ENCODE measurements at regions not wholly inside any gene's neighbourhood (a gene's known extent, or its start where the extent isn't known, plus 50 kb on each side); places are given as distances from the start of the nearest gene placed in this dataset.

GRCh38 chr14:51442513-51443175 lies 202.6 kb downstream of the TMX1 start:
- TF ChIP-seq, protein P1, sequence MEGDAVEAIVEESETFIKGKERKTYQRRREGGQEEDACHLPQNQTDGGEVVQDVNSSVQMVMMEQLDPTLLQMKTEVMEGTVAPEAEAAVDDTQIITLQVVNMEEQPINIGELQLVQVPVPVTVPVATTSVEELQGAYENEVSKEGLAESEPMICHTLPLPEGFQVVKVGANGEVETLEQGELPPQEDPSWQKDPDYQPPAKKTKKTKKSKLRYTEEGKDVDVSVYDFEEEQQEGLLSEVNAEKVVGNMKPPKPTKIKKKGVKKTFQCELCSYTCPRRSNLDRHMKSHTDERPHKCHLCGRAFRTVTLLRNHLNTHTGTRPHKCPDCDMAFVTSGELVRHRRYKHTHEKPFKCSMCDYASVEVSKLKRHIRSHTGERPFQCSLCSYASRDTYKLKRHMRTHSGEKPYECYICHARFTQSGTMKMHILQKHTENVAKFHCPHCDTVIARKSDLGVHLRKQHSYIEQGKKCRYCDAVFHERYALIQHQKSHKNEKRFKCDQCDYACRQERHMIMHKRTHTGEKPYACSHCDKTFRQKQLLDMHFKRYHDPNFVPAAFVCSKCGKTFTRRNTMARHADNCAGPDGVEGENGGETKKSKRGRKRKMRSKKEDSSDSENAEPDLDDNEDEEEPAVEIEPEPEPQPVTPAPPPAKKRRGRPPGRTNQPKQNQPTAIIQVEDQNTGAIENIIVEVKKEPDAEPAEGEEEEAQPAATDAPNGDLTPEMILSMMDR (IDR thresholded peaks at IDR 0.05; ENCODE audit: insufficient read depth, low read depth, low read length, missing control alignments) = no peak
- DNase-seq (ENCODE audit: low read depth) = no peak
- no peak overlapping the region for H3K4me3 ChIP-seq (ENCODE audit: low read depth, low read length)

DNA sequence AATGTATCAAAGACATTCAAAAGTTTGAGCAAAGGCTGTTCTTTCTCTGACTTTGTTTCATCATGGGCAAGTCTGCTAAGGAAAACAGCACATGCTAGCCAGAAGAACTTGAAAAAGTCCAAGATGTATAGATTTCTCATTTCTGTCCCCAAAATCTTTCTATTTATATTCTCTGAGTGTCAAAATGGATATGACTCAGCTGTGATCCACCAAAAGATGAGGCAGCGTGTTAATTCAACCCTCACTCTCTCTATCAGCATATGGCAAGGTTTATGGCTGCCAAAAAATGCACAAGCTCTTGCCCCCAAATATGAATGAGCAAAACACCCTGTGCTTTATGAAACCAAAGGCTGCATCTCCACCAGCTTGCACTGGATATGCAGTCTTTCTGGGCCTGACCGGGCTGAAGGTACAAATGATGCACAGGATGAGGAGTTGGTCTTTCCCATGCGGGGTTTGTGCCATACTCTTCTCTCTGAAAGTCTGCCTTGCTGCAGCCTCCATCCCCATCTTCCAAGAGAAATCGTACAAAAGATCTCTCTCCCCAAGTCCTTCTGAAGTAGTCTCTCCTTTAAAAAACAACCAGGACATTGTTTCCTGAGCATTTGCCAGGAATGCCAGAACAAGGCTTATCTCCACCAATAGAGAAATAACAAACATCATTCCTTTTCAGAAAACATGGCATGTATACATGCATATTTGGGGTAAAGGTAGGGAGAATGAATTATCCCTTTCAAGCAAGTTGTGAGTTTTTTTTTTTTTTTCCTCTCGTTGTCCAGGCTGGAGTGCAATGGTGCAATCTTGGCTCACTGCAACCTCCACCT lies 203.4 kb downstream of the TMX1 start:
- TF ChIP-seq, protein P1 (IDR thresholded peaks at IDR 0.05; ENCODE audit: insufficient read depth, low read depth, low read length, missing control alignments) = no peak
- DNase-seq (ENCODE audit: low read depth) = no peak
- H3K4me3 ChIP-seq (ENCODE audit: low read depth, low read length) = no peak overlapping the region

GRCh38 chr14:51444353-51445000 lies 204.4 kb downstream of the TMX1 start:
- no peak overlapping the region for H3K4me3 ChIP-seq (ENCODE audit: low read depth, low read length)
- TF ChIP-seq, protein P1 (IDR thresholded peaks at IDR 0.05; ENCODE audit: insufficient read depth, low read depth, low read length, missing control alignments) = no peak
- DNase-seq (ENCODE audit: low read depth) = no peak

DNA sequence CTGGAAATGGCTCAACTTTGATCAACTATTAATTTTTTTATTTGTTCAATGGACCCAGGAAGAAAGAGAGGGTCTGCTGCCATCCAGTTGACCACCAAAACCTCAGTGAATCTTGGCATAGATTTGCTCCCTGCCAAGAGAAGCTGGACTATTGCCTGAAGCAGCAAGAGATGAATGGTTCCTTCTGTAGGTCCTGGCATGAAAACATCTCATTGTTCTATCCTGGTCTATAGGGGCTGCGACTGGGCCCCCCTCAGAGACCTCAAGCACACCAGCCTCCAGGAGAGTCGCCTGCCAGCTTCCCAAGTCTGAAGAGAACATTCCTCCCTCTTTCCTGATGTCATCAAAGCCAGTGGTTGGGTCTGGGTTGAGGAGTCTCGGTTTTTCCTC lies 204.9 kb downstream of the TMX1 start:
- DNase-seq (ENCODE audit: low read depth) = no peak
- TF ChIP-seq, protein P1 (IDR thresholded peaks at IDR 0.05; ENCODE audit: insufficient read depth, low read depth, low read length, missing control alignments) = no peak
- no peak overlapping the region for H3K4me3 ChIP-seq (ENCODE audit: low read depth, low read length)

GRCh38 chr14:51446771-51447170 lies 204.9 kb upstream of the FRMD6 start:
- TF ChIP-seq, protein P1 (IDR thresholded peaks at IDR 0.05; ENCODE audit: insufficient read depth, low read depth, low read length, missing control alignments) = no peak
- no peak for DNase-seq (ENCODE audit: low read depth)
- no peak overlapping the region for H3K4me3 ChIP-seq (ENCODE audit: low read depth, low read length)

DNA sequence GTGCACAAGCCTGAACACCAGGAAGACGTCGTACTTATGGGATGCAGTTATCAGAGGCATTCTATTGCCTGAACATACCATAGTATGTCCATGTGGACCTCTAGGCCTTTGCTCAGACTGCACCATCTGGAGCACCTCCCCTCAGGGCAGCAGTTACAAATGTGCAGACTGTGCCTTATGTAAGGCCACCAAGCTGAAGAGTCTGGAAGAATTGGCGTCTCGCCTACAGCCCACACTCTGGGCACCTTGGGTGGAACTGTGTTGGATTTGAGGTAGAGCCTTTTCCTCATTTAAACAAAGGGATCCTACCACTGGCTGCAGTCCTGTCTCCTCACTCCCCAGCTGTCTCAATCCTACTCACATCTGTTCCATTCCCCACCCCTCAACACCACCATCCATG lies 204.3 kb upstream of the FRMD6 start:
- no peak for DNase-seq (ENCODE audit: low read depth)
- H3K4me3 ChIP-seq (ENCODE audit: low read depth, low read length) = no peak overlapping the region
- TF ChIP-seq, protein P1 (IDR thresholded peaks at IDR 0.05; ENCODE audit: insufficient read depth, low read depth, low read length, missing control alignments) = no peak
